B cell (primary cell): ENCODE measurements at regions not wholly inside any gene's neighbourhood (a gene's known extent, or its start where the extent isn't known, plus 50 kb on each side); places are given as distances from the start of the nearest gene placed in this dataset.

Experiments
- ATAC-seq: fragments of 200-7000 bp; cut with Tn5 transposase; one replicate; pipeline ENCODE4 v1.10.0; 2021; ENCODE audit warnings: low read depth, mild to moderate bottlenecking, moderate number of reproducible peaks, moderate library complexity
- CTCF ChIA-PET: fragments of 350-600 bp; sonication (Branson Sonifier 250); formaldehyde crosslinking; loops from one replicate; lab custom pipeline; 2021; ENCODE audit warnings: antibody characterized with exemption, inconsistent platforms; lab: Charles Lee
- POLR2A ChIA-PET: fragments of 350-600 bp; sonication (Branson Sonifier 250); formaldehyde crosslinking; loops from one replicate; lab custom pipeline; 2021; ENCODE audit warnings: antibody characterized with exemption; lab: Charles Lee
- DNase-seq: peaks from one replicate; pipeline ENCODE4 v3.0.0; 2013
- H2AFZ ChIP-seq: 2 replicates; pipeline ENCODE4 v1.6.1; 2012; ENCODE audit warnings: mild to moderate bottlenecking, low read depth, low read length; ENCODE audit not compliant: insufficient read depth, poor library complexity, severe bottlenecking
- H3K27ac ChIP-seq, 2 donors: 1 replicate in 1 of 2; 2 replicates in 1 of 2; pipeline ENCODE4 v1.5.1; 2012 to 2013; ENCODE audit warnings: low read length in 2 of 2, mild to moderate bottlenecking in 2 of 2, moderate library complexity in 1 of 2
- H3K27me3 ChIP-seq, 4 experiments: fragments of 200-600 bp in 1 of 4; sonication (generic) in 1 of 4; replicated peaks in 1 of 4; 1 replicate in 2 of 4; 2 replicates in 2 of 4; pipeline versions ENCODE4 v1.6.1 to v1.7.0; 2013 to 2016; ENCODE audit warnings: low read length in 3 of 4, mild to moderate bottlenecking in 2 of 4, mixed read lengths in 1 of 4, moderate library complexity in 1 of 4; ENCODE audit not compliant: insufficient read depth in 4 of 4, control insufficient read depth in 3 of 4; ENCODE audit errors: control extremely low read depth in 1 of 4
- H3K36me3 ChIP-seq, 2 experiments: replicated peaks in 1 of 2; 1 replicate in 1 of 2; 2 replicates in 1 of 2; pipeline versions ENCODE4 v1.6.1 to v1.7.1; 2013; ENCODE audit warnings: low read length in 1 of 2; ENCODE audit not compliant: insufficient read depth in 2 of 2, control insufficient read depth in 1 of 2; ENCODE audit errors: control extremely low read depth in 1 of 2, extremely low read depth in 1 of 2
- H3K4me1 ChIP-seq, 2 donors: fragments of 200-600 bp in 1 of 2; sonication (generic) in 1 of 2; 1 replicate in 1 of 2; 2 replicates in 1 of 2; pipeline versions ENCODE4 v1.5.1 to v1.6.1; 2013 to 2017; ENCODE audit warnings: low read length in 2 of 2; ENCODE audit not compliant: control insufficient read depth in 2 of 2, insufficient read depth in 2 of 2
- H3K4me2 ChIP-seq: replicated peaks from 2 replicates; pipeline ENCODE3; 2012; ENCODE audit warnings: mild to moderate bottlenecking, low read depth, low read length; ENCODE audit not compliant: poor library complexity, severe bottlenecking
- H3K4me3 ChIP-seq, 5 experiments: fragments of 200-600 bp in 1 of 5; sonication (generic) in 1 of 5; 1 replicate in 3 of 5; 2 replicates in 2 of 5; pipeline versions ENCODE4 v1.5.1 to v1.7.0; 2011 to 2016; ENCODE audit warnings: low read length in 4 of 5, mild to moderate bottlenecking in 4 of 5, low read depth in 2 of 5, control low read depth in 1 of 5, moderate library complexity in 1 of 5; ENCODE audit not compliant: insufficient read depth in 1 of 5; ENCODE audit errors: control extremely low read depth in 1 of 5, extremely low read depth in 1 of 5
- H3K79me2 ChIP-seq: fragments of 200-600 bp; sonication (generic); one replicate; pipeline ENCODE4 v1.6.0; 2016; ENCODE audit warnings: low read length; ENCODE audit not compliant: control insufficient read depth, insufficient read depth
- H3K9ac ChIP-seq: fragments of 200-600 bp; sonication (generic); 2 replicates; pipeline ENCODE4 v1.6.1; 2017; ENCODE audit warnings: mild to moderate bottlenecking, low read length, moderate library complexity
- H3K9me3 ChIP-seq, 3 donors: one replicate each; pipeline versions ENCODE4 v1.6.1 to v1.7.1; 2013; ENCODE audit warnings: low read length in 2 of 3; ENCODE audit not compliant: control insufficient read depth in 2 of 3, insufficient read depth in 1 of 3; ENCODE audit errors: control extremely low read depth in 1 of 3
- H4K20me1 ChIP-seq: 2 replicates; pipeline ENCODE4 v1.6.0; 2012; ENCODE audit warnings: mild to moderate bottlenecking, low read length; ENCODE audit not compliant: insufficient read depth, control insufficient read depth, poor library complexity, severe bottlenecking
- H3K27ac Mint-ChIP-seq: one replicate; pipeline ENCODE4 v1.8.0; 2021; ENCODE audit warnings: mixed read lengths
- H3K27me3 Mint-ChIP-seq: one replicate; pipeline ENCODE4 v1.8.0; 2021; ENCODE audit warnings: mixed read lengths
- H3K4me1 Mint-ChIP-seq: one replicate; pipeline ENCODE4 v1.8.0; 2021; ENCODE audit warnings: mixed read lengths
- H3K4me3 Mint-ChIP-seq: one replicate; pipeline ENCODE4 v1.8.0; 2021; ENCODE audit warnings: mixed read lengths
- H3K9me3 Mint-ChIP-seq: one replicate; pipeline ENCODE4 v1.8.0; 2022; ENCODE audit warnings: mixed read lengths; ENCODE audit not compliant: insufficient read depth
- EZH2 ChIP-seq: IDR thresholded peaks from 2 replicates; pipeline ENCODE4 v1.6.1; 2012; ENCODE audit warnings: borderline replicate concordance, low read depth, mild to moderate bottlenecking, moderate library complexity, low read length; ENCODE audit not compliant: insufficient read depth, poor library complexity, severe bottlenecking
- WGBS: methylation state at CpG from one replicate; pipeline ENCODE4 v1.1.5; 2013; ENCODE audit warnings: missing lambda C conversion rate; ENCODE audit not compliant: insufficient coverage; 5-methylcytosine and 5-hydroxymethylcytosine counted together
- intact Hi-C: fragments of 100-400 bp; cut with micrococcal nuclease; formaldehyde crosslinking; loops from one replicate; pipeline ENCODE4 v1.10.0; 2022
- TF ChIP-seq, protein P1 (sequence below): fragments of 200-600 bp; IDR thresholded peaks from one replicate; pipeline ENCODE4 v1.8.0; 2022; ENCODE audit warnings: antibody characterized with exemption, mild to moderate bottlenecking

DNA sequence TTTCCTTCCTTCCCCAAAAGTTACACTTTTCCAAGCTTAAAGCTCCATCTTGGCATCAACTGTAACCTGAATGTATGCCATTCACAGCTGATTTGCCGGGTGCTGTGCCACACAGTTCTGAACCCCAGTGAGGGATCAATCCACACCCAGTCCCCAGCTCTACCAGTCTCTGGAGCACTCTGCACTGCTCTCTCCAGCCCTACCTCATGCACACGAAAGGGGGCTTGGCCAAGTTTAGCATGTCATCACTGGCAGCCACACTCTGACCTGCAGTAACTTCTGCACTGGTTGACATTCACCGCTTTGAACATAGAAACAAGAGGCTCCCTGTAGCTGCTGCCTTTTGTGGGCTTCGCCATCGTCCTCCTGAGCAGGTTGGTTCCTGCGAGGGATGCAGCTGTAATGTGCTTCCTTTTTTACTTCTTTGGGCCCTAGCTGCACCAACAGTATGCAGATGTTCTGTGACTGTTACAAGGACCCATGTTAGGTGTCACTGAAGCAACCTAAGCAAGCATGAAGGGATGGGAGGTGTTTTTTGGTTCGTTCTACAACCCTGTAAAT lies 135.4 kb upstream of the SLC44A3 start:
- DNase-seq (no peak), ATAC-seq (no peak)
- CTCF ChIA-PET, result no interaction called here
- WGBS, result 42% methylated on average over 6 of the region's 7 CpGs
- Histone ChIP-seq H3K27me3 (peaks cover 0 to 7% (median 1%) of the 10 kb centered on the region in 4 experiments), H3K4me3 (no peak overlapping the region), H3K36me3 (no peaks in the 10 kb centered on the region), H3K27ac (no peak overlapping the region), H2AFZ (no peak overlapping the region), H3K9me3 (no peaks in the 10 kb centered on the region), H4K20me1 (no peaks in the 10 kb centered on the region), H3K4me2 (no peak overlapping the region), H3K79me2 (no peaks in the 10 kb centered on the region), H3K9ac (no peak overlapping the region), H3K4me1 (no peaks in the 10 kb centered on the region)
- intact Hi-C loops, result no loop called here
- POLR2A ChIA-PET, result no interaction called here
- Mint-ChIP-seq H3K9me3 (no peaks in the 10 kb centered on the region), H3K4me1 (no peaks in the 10 kb centered on the region), H3K4me3 (no peak overlapping the region), H3K27me3 (peaks cover 11% of the 10 kb centered on the region), H3K27ac (no peak overlapping the region)
- no peak for TF ChIP-seq EZH2
- TF ChIP-seq, protein P1, sequence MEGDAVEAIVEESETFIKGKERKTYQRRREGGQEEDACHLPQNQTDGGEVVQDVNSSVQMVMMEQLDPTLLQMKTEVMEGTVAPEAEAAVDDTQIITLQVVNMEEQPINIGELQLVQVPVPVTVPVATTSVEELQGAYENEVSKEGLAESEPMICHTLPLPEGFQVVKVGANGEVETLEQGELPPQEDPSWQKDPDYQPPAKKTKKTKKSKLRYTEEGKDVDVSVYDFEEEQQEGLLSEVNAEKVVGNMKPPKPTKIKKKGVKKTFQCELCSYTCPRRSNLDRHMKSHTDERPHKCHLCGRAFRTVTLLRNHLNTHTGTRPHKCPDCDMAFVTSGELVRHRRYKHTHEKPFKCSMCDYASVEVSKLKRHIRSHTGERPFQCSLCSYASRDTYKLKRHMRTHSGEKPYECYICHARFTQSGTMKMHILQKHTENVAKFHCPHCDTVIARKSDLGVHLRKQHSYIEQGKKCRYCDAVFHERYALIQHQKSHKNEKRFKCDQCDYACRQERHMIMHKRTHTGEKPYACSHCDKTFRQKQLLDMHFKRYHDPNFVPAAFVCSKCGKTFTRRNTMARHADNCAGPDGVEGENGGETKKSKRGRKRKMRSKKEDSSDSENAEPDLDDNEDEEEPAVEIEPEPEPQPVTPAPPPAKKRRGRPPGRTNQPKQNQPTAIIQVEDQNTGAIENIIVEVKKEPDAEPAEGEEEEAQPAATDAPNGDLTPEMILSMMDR, result no peak

GRCh38 chr1:94683886-94684285 lies 136.3 kb upstream of the SLC44A3 start:
- Mint-ChIP-seq H3K27ac (no peak overlapping the region), H3K9me3 (no peaks in the 10 kb centered on the region), H3K4me3 (no peak overlapping the region), H3K4me1 (no peaks in the 10 kb centered on the region), H3K27me3 (peaks cover 16% of the 10 kb centered on the region)
- H3K9me3 ChIP-seq, result no peaks in the 10 kb centered on the region
- H3K9ac ChIP-seq, result no peak overlapping the region
- DNase-seq, result no peak
- no peak overlapping the region for H3K27ac ChIP-seq
- H3K36me3 ChIP-seq, result no peaks in the 10 kb centered on the region
- intact Hi-C loops, result no loop called here
- POLR2A ChIA-PET, result no interaction called here
- no peak for ATAC-seq
- H3K4me2 ChIP-seq, result no peak overlapping the region
- H3K27me3 ChIP-seq, result peaks cover 0 to 7% (median 1%) of the 10 kb centered on the region in 4 experiments
- no peaks in the 10 kb centered on the region for H4K20me1 ChIP-seq
- CTCF ChIA-PET, result no interaction called here
- H3K4me1 ChIP-seq, result no peaks in the 10 kb centered on the region
- H3K4me3 ChIP-seq, result no peak overlapping the region
- H3K79me2 ChIP-seq, result no peaks in the 10 kb centered on the region
- no peak overlapping the region for H2AFZ ChIP-seq
- 100% methylated on average over 1 of the region's 6 CpGs for WGBS
- TF ChIP-seq, protein P1, result no peak
- TF ChIP-seq EZH2, result no peak
